MM.1S (cell line): ENCODE measurements at regions not wholly inside any gene's neighbourhood (a gene's known extent, or its start where the extent isn't known, plus 50 kb on each side); places are given as distances from the start of the nearest gene placed in this dataset.

Experiments used
- EZH2 ChIP-seq: fragments of 300-600 bp; sonication (generic); optimal IDR thresholded peaks from 2 replicates; pipeline ENCODE3; 2017; ENCODE audit warnings: low read depth, mild to moderate bottlenecking, antibody characterized with exemption, low read length, mixed read lengths
- TF ChIP-seq, protein P1 (sequence below): fragments of 300-600 bp; sonication (generic); IDR thresholded peaks from 2 replicates; pipeline ENCODE4 v1.5.1; 2016; ENCODE audit warnings: antibody characterized with exemption, low read length, mixed read lengths

- TF ChIP-seq, protein P1, sequence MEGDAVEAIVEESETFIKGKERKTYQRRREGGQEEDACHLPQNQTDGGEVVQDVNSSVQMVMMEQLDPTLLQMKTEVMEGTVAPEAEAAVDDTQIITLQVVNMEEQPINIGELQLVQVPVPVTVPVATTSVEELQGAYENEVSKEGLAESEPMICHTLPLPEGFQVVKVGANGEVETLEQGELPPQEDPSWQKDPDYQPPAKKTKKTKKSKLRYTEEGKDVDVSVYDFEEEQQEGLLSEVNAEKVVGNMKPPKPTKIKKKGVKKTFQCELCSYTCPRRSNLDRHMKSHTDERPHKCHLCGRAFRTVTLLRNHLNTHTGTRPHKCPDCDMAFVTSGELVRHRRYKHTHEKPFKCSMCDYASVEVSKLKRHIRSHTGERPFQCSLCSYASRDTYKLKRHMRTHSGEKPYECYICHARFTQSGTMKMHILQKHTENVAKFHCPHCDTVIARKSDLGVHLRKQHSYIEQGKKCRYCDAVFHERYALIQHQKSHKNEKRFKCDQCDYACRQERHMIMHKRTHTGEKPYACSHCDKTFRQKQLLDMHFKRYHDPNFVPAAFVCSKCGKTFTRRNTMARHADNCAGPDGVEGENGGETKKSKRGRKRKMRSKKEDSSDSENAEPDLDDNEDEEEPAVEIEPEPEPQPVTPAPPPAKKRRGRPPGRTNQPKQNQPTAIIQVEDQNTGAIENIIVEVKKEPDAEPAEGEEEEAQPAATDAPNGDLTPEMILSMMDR: no peak
- no peak for TF ChIP-seq EZH2
These were observed 75.1 kb upstream of the ATXN1 start for GRCh38 chr6:16836144-16836981.
